Fibroblast of lung (primary cell): ENCODE measurements at regions not wholly inside any gene's neighbourhood (a gene's known extent, or its start where the extent isn't known, plus 50 kb on each side); places are given as distances from the start of the nearest gene placed in this dataset.
A peak's percentile ranks its signal among the peaks of the same experiment; 100 is the strongest.

Experiments used
- DNase-seq, 2 donors: peaks; one replicate each; pipeline versions ENCODE4 v3.0.0 to v3.0.0-alpha.2; 2010; ENCODE audit warnings: low read depth in 2 of 2
- H2AFZ ChIP-seq: 2 replicates; pipeline ENCODE4 v1.5.1; 2012; ENCODE audit warnings: low read length, control low read depth, inconsistent platforms
- H3K27ac ChIP-seq: 2 replicates; pipeline ENCODE4 v1.5.1; 2011; ENCODE audit warnings: low read length, control low read depth; ENCODE audit not compliant: insufficient read depth
- H3K27me3 ChIP-seq: 2 replicates; pipeline ENCODE4 v1.5.1; 2011; ENCODE audit warnings: mild to moderate bottlenecking, low read length; ENCODE audit not compliant: control insufficient read depth, insufficient read depth
- H3K36me3 ChIP-seq: 2 replicates; pipeline ENCODE4 v1.5.1; 2011; ENCODE audit warnings: low read length; ENCODE audit not compliant: control insufficient read depth, insufficient read depth
- H3K4me1 ChIP-seq: 2 replicates; pipeline ENCODE4 v1.5.1; 2011; ENCODE audit warnings: low read length; ENCODE audit not compliant: control insufficient read depth, insufficient read depth; ENCODE audit errors: extremely low read depth
- H3K4me2 ChIP-seq: 2 replicates; pipeline ENCODE4 v1.5.1; 2011; ENCODE audit warnings: low read length, control low read depth; ENCODE audit not compliant: insufficient read depth; ENCODE audit errors: extremely low read depth
- H3K4me3 ChIP-seq, 4 experiments: fragments of 200-600 bp in 1 of 4; sonication (generic) in 1 of 4; replicated peaks in 1 of 4; 2 replicates each; pipeline ENCODE4 v1.5.1; 2011 to 2016; ENCODE audit warnings: low read length in 4 of 4, low read depth in 3 of 4, mild to moderate bottlenecking in 3 of 4, control low read depth in 2 of 4, inconsistent platforms in 1 of 4, mixed read lengths in 1 of 4; ENCODE audit not compliant: insufficient read depth in 1 of 4; ENCODE audit errors: control extremely low read depth in 1 of 4
- H3K79me2 ChIP-seq: 2 replicates; pipeline ENCODE4 v1.5.1; 2012; ENCODE audit warnings: mild to moderate bottlenecking, low read length, inconsistent platforms; ENCODE audit not compliant: control insufficient read depth, insufficient read depth
- H3K9ac ChIP-seq: 2 replicates; pipeline ENCODE4 v1.5.1; 2011; ENCODE audit warnings: mild to moderate bottlenecking, low read length, control low read depth; ENCODE audit not compliant: insufficient read depth
- H3K9me3 ChIP-seq: 2 replicates; pipeline ENCODE4 v1.5.1; 2012; ENCODE audit warnings: low read depth, low read length; ENCODE audit not compliant: control insufficient read depth, insufficient read depth
- H4K20me1 ChIP-seq: 2 replicates; pipeline ENCODE4 v1.5.1; 2011; ENCODE audit warnings: low read length; ENCODE audit not compliant: control insufficient read depth, insufficient read depth; ENCODE audit errors: extremely low read depth
- CTCF ChIP-seq, 2 donors: IDR thresholded peaks in 1 of 2; conservative IDR thresholded peaks in 1 of 2; 1 replicate in 1 of 2; 2 replicates in 1 of 2; pipeline ENCODE4 v1.5.1; 2011 to 2012; ENCODE audit warnings: low read length in 2 of 2, control low read depth in 1 of 2, inconsistent platforms in 1 of 2, low read depth in 1 of 2, mild to moderate bottlenecking in 1 of 2
- EZH2 ChIP-seq: IDR thresholded peaks from 2 replicates; pipeline ENCODE4 v1.5.1; 2012; ENCODE audit warnings: low read length, control low read depth, mild to moderate bottlenecking; ENCODE audit errors: missing control alignments

GRCh38 chr13:34805347-34805746 is 136.7 kb upstream of the NBEA start:
- Histone ChIP-seq H2AFZ (no peak overlapping the region), H3K4me3 (no peak overlapping the region), H3K36me3 (no peaks in the 10 kb centered on the region), H3K4me1 (no peaks in the 10 kb centered on the region), H3K79me2 (no peaks in the 10 kb centered on the region), H3K9me3 (no peaks in the 10 kb centered on the region), H3K9ac (no peak overlapping the region), H4K20me1 (no peaks in the 10 kb centered on the region), H3K4me2 (no peak overlapping the region), H3K27me3 (no peaks in the 10 kb centered on the region), H3K27ac (no peak overlapping the region)
- TF ChIP-seq CTCF (conservative IDR thresholded peaks at IDR 0.05 in 1 of 2, IDR thresholded peaks at IDR 0.05 in 1 of 2; ENCODE audit: low read depth in 1 of 2, low read length in 2 of 2) (no peak), EZH2 (no peak)
- DNase-seq: peak in 1 of 2 donors; percentile 7

DNA sequence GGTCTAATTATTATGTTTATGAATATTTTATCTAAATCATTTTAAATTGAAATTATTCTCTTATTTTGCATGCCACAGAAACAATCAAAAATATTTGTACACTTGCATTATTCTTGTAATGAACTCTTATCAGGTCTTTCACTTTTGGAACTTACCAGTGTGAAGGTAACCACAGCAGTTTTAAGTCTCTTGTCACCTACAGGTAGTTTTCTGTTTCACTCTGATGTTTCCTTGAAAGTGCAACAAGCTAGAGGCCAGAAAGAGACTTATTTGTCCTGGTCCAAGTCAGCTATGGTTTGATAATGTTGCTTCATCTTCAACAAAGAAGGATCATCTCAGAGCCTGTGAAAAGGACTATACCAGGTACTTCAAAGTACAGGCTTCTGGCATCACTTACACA is 133.4 kb upstream of the NBEA start:
- no peak overlapping the region for H3K4me2 ChIP-seq

DNA sequence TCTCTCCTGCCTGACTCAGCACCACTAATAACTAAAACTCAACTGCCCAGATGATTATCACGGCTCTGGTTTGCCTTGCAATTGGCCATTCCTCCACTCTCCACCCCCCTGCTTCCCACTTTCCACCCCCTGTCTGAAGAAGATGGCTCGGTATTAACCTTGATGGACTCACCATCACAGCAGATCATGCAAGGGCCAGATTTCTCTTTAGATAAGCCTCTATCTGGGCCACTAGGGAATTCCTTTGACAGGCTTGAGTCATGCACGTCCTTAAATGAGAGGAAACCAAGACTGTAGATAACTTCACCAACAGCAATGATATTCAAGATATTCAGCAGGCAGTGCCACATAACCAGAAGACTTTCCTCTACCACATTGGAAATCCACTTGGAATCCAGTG is 131.1 kb upstream of the NBEA start:
- Histone ChIP-seq H3K27me3 (no peaks in the 10 kb centered on the region), H4K20me1 (no peaks in the 10 kb centered on the region), H3K4me3 (no peak overlapping the region), H3K79me2 (no peaks in the 10 kb centered on the region), H2AFZ (no peak overlapping the region), H3K9ac (no peak overlapping the region), H3K27ac (no peak overlapping the region), H3K9me3 (no peaks in the 10 kb centered on the region), H3K4me1 (no peaks in the 10 kb centered on the region), H3K4me2 (no peak overlapping the region), H3K36me3 (no peaks in the 10 kb centered on the region)
- TF ChIP-seq CTCF (conservative IDR thresholded peaks at IDR 0.05 in 1 of 2, IDR thresholded peaks at IDR 0.05 in 1 of 2; ENCODE audit: low read depth in 1 of 2, low read length in 2 of 2) (no peak), EZH2 (no peak)
- peak in 1 of 2 donors; percentile 7 for DNase-seq

More for the DNA sequence above, 133.4 kb upstream of the NBEA start:
- no peaks in the 10 kb centered on the region for H3K36me3 ChIP-seq
- H4K20me1 ChIP-seq: no peaks in the 10 kb centered on the region
- no peak overlapping the region for H3K9ac ChIP-seq
- no peaks in the 10 kb centered on the region for H3K4me1 ChIP-seq
- no peak overlapping the region for H3K4me3 ChIP-seq
- TF ChIP-seq EZH2 (no peak), CTCF (conservative IDR thresholded peaks at IDR 0.05 in 1 of 2, IDR thresholded peaks at IDR 0.05 in 1 of 2; ENCODE audit: low read depth in 1 of 2, low read length in 2 of 2) (no peak)
- no peaks in the 10 kb centered on the region for H3K9me3 ChIP-seq
- H3K79me2 ChIP-seq: no peaks in the 10 kb centered on the region
- no peaks in the 10 kb centered on the region for H3K27me3 ChIP-seq
- DNase-seq: no peak
- no peak overlapping the region for H2AFZ ChIP-seq
- H3K27ac ChIP-seq: no peak overlapping the region
